ENCODE measurements at regions not wholly inside any gene's neighbourhood (a gene's known extent, or its start where the extent isn't known, plus 50 kb on each side); places are given as distances from the start of the nearest gene placed in this dataset.

DNA sequence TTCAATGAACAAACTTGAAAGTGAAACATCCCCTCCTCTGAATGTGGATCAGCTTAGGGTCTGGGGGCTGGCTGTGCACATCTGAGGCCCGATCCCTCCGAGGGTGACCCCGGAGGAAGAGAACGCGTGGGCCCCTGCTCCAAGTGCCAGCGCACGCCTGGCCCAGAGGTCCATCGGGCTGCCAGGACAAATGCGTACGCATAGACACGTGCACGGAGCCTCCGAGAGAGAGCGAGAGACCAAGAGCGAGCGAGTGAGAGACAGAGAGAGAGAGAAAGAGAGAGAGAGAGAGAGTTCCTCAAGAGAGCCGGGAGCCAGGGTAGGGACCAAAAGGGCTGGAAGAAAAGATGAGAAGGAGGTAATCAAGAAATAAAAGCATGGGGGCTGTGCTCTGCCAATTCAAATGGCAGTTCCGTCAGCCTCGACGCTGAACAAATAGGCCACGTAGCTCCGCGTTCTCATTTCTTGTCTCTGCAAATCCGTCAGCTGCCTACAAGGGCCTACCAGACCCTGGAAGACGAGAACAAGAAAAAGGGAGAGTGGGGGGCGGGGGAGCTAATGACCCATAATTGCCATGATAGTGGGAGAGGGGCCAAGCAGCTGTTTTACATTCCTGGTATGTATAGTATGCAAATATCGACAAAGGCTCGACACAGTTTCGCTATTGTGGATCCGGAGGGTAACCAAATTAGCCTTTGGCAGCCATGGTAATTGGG lies 435.3 kb upstream of the ZFHX3 start:
- no peak for TF ChIP-seq CTCF (IDR thresholded peaks at IDR 0.05)
- no peak for TF ChIP-seq POLR2A (IDR thresholded peaks at IDR 0.05)
- no peak for TF ChIP-seq POLR2AphosphoS5 (IDR thresholded peaks at IDR 0.05)
